HT-29 (cell line): ENCODE measurements at regions not wholly inside any gene's neighbourhood (a gene's known extent, or its start where the extent isn't known, plus 50 kb on each side); places are given as distances from the start of the nearest gene placed in this dataset.

Experiments used
- DNase-seq: peaks from one replicate; pipeline ENCODE4 v3.0.0-alpha.2; 2015; ENCODE audit warnings: low spot score

DNA sequence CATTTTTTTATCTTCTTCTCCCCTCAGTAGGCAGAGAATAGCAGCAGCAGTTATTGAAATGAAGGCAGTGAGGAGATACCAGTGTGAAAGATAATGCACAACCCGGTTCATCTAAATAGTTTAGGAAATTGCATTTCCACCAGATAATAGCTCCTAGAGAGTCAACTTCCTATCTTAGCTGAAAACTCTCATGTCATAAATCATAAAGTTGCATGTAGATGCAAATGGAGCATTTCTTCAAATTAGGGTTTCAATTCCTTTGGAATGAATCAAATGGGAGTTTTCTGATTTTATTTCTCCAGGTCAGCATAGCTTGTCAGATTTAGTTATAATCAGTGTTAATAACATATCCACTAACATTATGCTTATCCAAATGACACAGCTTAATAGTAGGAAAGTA lies 335.3 kb downstream of the CNTNAP4 start:
- DNase-seq: no peak

- DNase-seq: no peak
Measured at GRCh38 chr16:76614269-76614668, 337.1 kb downstream of the CNTNAP4 start.

- DNase-seq: no peak
Measured at GRCh38 chr16:76622876-76623275, 345.7 kb downstream of the CNTNAP4 start.

GRCh38 chr16:76634847-76635697 lies 357.9 kb downstream of the CNTNAP4 start:
- no peak for DNase-seq

GRCh38 chr16:76639685-76640289 lies 362.6 kb downstream of the CNTNAP4 start:
- DNase-seq: peak; percentile 68

DNA sequence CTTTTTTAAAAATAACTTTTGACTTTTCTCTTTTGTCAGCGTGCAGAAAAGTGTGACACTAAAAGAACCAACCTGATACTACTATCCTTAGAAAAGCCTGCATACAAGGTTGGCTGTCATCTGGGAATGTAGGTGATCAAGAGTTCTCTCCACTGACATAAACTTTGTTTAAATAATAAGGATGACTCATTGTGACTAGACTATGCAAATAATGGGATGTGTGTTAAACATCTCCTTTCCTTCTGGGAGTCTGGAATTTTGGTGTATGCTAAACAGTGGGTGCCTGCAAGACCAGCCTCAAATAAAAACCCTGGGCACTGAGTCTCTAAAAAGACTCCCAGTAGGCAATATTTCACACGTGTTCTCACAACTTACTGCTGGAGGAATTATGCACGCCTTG lies 373.4 kb downstream of the CNTNAP4 start:
- DNase-seq: peak; percentile 11

GRCh38 chr16:76653390-76654026 lies 376.3 kb downstream of the CNTNAP4 start:
- DNase-seq: peak; percentile 64

DNA sequence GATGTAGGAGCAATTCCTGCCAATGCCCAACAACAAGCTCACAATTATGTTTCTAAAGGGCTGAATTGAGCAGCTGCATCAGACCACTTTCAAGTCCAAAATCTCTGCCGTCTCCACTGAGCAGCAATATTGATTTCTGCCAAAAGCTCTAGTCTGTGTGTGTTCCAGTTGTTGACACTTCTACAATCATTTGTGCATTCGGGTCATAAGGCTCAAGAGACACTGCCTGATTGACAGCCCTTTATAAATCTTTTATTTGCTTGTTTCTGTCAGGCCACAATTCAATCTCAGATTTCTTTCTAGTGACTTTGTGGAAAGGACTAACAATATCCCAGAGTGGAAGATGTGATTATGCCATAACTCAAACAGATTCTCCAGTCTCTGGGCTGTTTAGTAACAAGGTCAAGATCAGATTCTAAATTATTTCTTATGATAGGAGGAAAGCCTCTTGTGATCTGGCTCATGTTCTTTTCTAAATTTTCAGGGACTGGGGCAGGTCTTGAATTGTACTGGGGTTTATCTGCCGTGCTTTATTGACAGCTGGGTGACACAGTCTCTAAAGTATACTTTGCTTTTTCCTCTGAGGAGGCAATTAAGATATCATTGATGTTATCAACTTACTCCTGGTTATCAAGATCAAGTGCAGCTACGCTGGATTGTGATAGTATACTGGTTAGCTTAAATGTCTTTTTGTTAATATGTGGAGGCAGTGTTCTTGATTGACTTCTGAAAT lies 377.1 kb downstream of the CNTNAP4 start:
- DNase-seq: no peak

DNA sequence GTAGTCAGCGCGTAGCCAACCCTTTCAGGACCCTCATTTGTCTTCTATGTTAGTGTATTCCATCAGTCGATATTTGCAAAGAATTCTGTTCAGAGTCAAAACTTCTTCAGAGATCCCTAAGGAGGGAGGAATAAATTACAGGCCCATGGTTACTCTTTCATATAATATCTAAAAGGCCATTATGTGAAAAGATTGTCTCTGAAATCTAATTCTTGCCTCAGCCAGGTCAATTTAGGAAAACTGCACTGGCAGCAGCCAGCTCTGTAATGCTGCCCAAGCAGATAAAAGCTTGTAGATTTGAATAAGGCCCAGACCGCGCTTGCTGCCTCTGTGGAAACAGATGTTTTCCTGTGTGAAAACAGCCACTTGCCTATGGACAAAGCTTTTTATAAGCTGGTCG lies 379.8 kb downstream of the CNTNAP4 start:
- no peak for DNase-seq

DNA sequence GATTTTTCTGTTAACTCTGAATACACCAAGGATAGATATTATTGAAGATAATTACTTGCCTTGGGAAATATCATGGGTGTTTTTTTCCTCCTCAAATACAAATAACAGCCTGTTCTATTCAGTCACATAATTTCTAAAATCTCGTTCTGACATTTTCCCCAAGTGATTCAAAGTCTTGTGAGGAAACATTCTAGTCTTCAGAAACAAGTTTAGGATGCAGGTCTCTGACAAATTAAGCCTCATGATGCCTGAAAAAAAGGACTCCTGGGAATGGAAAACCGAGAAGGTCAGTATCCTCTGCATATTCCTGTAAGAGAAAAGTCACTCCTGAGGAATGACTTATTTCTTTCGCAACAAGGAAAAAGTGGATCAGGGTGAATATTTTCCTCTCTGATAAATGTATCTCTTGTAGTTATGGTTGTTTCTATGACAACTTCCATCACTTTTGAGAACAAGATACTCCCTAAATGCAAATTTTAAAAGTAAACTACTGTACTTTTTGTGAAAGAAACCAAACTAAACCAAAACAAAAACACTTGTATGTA lies 384.6 kb downstream of the CNTNAP4 start:
- DNase-seq: no peak

DNA sequence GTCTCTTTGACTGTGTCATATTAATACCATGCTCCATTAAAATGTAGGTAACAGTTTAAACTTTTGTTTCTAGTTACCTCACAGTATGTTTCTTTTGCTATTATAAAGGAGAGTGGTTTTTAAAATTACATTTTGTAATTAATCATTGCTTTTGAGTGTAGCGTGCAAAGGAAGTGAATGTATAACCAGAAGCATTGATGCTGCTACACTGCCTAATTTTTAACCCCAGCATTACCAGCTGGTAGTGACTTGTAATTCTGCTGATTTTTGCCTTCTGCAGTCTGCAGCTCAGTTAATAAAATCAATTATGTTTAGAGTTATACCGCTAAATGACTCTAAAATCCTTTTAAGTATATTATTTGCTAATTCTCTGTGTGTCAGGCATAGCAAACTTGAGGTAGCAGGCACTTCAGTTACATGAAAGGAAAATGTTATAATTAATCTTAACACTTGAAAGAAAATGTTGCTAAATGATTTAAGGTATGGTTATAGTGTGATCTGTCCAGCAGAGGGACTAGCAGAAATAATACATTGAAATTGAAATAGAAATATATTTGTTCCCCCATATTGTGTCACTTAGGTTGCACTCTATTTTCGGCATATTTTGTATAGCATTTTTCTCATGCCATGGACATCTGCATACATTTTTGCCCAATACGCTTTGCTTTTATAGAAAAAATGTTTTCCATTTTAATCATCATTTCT lies 388.5 kb downstream of the CNTNAP4 start:
- DNase-seq: no peak

DNA sequence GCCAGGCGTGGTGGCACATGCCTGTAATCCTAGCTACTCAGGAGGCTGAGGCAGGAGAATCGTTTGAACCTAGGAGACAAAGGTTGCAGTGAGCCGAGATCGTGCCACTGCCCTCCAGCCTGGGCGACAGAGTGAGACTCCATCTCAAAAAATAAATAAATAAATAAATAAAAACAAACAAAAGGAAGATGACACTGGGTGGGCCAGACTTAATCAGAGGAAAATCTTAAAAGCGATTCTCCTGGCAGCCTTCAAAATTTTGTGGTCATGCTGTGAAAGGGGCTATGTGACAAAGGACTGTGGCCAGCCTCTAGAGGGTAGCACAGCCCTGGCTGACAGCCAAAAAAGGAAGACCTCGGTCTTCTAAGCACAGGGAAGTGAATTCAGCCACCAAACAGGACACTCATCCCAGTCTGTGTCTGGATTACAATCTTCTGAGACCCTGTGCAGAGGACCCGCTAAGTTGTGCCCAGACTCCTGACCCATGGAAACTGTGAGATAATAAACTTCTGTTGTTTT lies 391.1 kb downstream of the CNTNAP4 start:
- peak; percentile 55 for DNase-seq

DNA sequence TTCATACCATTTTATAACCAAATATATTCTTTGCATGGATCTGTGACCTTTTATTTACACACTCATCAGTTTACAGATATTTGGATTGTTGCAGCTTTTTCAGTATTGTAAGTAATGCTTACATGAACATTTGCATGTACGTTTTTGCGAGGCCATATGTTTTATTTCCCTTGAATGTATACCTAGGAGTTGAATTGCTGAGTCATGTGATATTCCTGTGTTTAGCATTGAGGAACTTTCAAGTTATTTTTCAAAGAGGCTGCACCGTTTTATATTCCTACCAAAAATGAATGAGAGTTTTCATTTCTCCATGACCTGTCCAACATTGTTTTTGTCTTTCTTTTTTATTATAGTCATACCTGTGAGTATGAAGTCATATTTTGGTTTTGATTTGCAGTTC lies 392.1 kb downstream of the CNTNAP4 start:
- DNase-seq: no peak

GRCh38 chr16:76670125-76670857 lies 393.1 kb downstream of the CNTNAP4 start:
- DNase-seq: no peak

DNA sequence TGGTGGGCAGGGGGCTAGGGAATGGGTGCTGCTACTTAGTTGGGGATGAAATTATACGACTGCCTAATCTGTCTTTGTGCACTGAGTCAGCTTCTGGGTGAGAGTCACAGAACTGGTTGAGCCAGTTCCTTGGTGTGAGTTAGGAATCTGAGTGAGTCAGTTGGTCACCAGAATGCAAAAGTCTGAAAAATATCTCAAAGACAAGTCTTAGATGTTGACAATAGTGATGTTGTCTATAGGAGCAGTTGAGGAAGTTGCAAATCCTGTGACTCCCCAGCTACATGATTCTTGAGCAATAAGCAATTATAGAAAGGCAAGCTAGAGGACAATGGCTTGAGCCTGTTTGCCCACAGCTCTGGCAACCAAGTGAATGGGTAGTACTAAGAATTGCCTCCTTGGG lies 399.2 kb downstream of the CNTNAP4 start:
- peak; percentile 95 for DNase-seq

DNA sequence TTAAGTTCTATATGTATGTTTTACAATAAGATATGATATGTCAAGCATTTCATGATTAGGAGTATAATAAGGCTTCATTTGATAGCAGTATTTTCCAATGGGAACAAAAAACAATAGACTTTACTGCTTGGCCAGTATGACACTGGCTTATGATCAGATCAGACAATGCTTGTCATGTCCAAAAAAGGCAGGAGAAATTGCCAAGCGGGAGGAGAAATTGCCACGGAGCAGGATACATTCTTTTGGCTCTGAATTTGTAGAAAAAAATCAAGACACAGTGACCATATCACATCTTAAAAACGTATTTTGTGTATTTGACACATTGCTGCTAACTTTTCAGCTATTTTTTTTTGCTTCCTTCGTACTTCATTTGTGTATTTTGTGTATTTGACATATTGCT lies 404.1 kb downstream of the CNTNAP4 start:
- DNase-seq: no peak

- no peak for DNase-seq
Measured at GRCh38 chr16:76683051-76683450, 405.9 kb downstream of the CNTNAP4 start.

DNA sequence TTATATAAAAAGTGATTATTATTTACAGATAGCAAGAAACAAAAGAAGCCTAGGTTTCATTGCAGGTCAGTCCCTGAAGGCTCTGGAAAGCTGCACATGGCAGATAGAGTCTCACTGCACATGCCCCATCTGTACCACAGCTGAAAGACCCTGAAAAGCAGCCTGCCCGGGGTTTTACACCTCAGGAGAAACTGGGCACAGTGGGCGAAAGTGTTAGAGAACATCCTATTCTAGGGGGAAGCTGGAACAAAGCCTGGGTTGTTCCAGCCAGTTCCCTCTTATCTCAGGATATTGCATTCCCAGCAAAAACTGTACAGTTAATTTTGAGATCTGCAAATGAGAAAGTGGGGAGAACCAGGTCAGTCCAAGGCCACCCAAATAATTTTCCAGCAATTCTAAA lies 419.7 kb downstream of the CNTNAP4 start:
- no peak for DNase-seq

GRCh38 chr16:76705892-76706291 lies 428.7 kb downstream of the CNTNAP4 start:
- peak; percentile 25 for DNase-seq

- no peak for DNase-seq
Measured at GRCh38 chr16:76713191-76713590, 436.0 kb downstream of the CNTNAP4 start.
